Prostate gland (tissue), 2 donors: ENCODE measurements at regions not wholly inside any gene's neighbourhood (a gene's known extent, or its start where the extent isn't known, plus 50 kb on each side); places are given as distances from the start of the nearest gene placed in this dataset.

ENCODE experiments used
- DNase-seq: peaks from one replicate; pipeline ENCODE4 v3.0.0-alpha.2; 2019; ENCODE audit warnings: low spot score
- H3K27ac ChIP-seq, 2 donors: fragments of 200-600 bp; sonication (generic); 2 replicates each; pipeline ENCODE4 v1.5.1; 2017 to 2019
- H3K27me3 ChIP-seq: fragments of 200-600 bp; sonication (generic); replicated peaks from 2 replicates; pipeline ENCODE4 v1.5.1; 2019; ENCODE audit not compliant: insufficient read depth
- H3K36me3 ChIP-seq, 2 donors: fragments of 200-600 bp; sonication (generic); 1 replicate in 1 of 2; 2 replicates in 1 of 2; pipeline versions ENCODE4 v1.5.1 to v1.8.1; 2017 to 2019
- H3K4me1 ChIP-seq: fragments of 200-600 bp; sonication (generic); replicated peaks from 2 replicates; pipeline ENCODE4 v1.5.1; 2019
- H3K4me3 ChIP-seq, 2 donors: fragments of 200-600 bp; sonication (generic); 2 replicates each; pipeline ENCODE4 v1.5.1; 2017 to 2019
- H3K9me3 ChIP-seq: fragments of 200-600 bp; sonication (generic); 2 replicates; pipeline ENCODE4 v1.5.1; 2017
- CTCF ChIP-seq, 4 experiments: fragments of 200-600 bp in 2 of 4; fragments of 450-650 bp in 2 of 4; sonication (generic) in 2 of 4; IDR thresholded peaks; 1 replicate in 3 of 4; 2 replicates in 1 of 4; pipeline ENCODE4 v1.5.1; 2016 to 2019; ENCODE audit warnings: antibody characterized with exemption in 4 of 4, mild to moderate bottlenecking in 2 of 4, moderate library complexity in 2 of 4
- POLR2A ChIP-seq: fragments of 450-650 bp; IDR thresholded peaks from one replicate; pipeline ENCODE4 v1.6.1; 2016; ENCODE audit warnings: antibody characterized with exemption, mild to moderate bottlenecking
- POLR2AphosphoS5 ChIP-seq: sonication (generic); formaldehyde crosslinking; IDR thresholded peaks from one replicate; pipeline ENCODE4 v1.6.1; 2017; ENCODE audit warnings: antibody characterized with exemption
- WGBS: methylation state at CpG from one replicate; pipeline ENCODE4 v1.1.5; 2018; 5-methylcytosine and 5-hydroxymethylcytosine counted together
- intact Hi-C: fragments of 100-400 bp; cut with DNase I; formaldehyde crosslinking; loops from one replicate; pipeline ENCODE4 v1.14.2; 2022

DNA sequence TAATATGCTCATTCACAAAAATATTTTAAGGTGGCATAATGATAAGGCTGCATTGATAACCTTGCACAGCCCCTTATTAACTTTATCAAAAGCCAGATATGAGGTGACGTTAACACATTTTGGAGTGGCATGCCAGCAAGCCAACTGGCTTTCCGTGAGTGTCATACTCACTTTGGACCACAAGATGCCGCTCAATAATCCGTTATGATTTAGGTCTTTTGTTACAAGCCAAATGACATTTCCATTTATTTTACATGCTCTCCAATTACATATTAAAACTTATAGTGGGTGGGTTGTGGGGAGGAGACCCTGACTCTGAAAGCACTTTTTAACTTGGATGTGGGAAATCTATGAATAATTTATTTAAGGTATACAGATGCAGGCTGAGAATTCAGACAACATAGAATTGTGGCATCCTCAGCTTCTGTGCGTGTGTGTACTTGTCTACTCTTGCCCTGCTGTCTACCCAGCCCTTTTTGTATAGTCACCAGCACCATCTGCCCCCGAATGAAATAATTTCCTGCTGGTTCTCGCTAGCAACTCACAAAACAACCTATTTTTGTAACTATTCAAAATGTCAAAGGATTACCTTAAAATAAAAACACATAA, 305.1 kb downstream of the PSAT1 start:
- no peaks in the 10 kb centered on the region for H3K36me3 ChIP-seq
- no peak overlapping the region for H3K4me3 ChIP-seq
- H3K4me1 ChIP-seq = no peaks in the 10 kb centered on the region
- TF ChIP-seq POLR2A (no peak), CTCF (IDR thresholded peaks at IDR 0.05) (peak in 3 of 4 experiments; percentile 43 to 60 (median 59)), POLR2AphosphoS5 (no peak)
- H3K27me3 ChIP-seq = no peaks in the 10 kb centered on the region
- DNase-seq = no peak
- H3K9me3 ChIP-seq = no peaks in the 10 kb centered on the region
- 16% methylated on average over 7 of the region's 7 CpGs for WGBS
- no peak overlapping the region for H3K27ac ChIP-seq
- intact Hi-C loops = loop anchor here (10.0 kb wide), 1 partner anchor 157 kb away; no protein-coding TSS in a partner anchor

GRCh38 chr9:78605041-78606000, 308.4 kb downstream of the PSAT1 start:
- WGBS = 37% methylated on average over 16 of the region's 16 CpGs
- Histone ChIP-seq H3K4me1 (no peaks in the 10 kb centered on the region), H3K4me3 (no peak overlapping the region), H3K27ac (no peak overlapping the region), H3K9me3 (no peaks in the 10 kb centered on the region), H3K36me3 (no peaks in the 10 kb centered on the region), H3K27me3 (no peaks in the 10 kb centered on the region)
- DNase-seq = no peak
- no peak for TF ChIP-seq POLR2AphosphoS5
- TF ChIP-seq POLR2A = no peak
- TF ChIP-seq CTCF (IDR thresholded peaks at IDR 0.05) = no peak
- intact Hi-C loops = loop anchor here (10.0 kb wide), 1 partner anchor 161 kb away; no protein-coding TSS in a partner anchor

DNA sequence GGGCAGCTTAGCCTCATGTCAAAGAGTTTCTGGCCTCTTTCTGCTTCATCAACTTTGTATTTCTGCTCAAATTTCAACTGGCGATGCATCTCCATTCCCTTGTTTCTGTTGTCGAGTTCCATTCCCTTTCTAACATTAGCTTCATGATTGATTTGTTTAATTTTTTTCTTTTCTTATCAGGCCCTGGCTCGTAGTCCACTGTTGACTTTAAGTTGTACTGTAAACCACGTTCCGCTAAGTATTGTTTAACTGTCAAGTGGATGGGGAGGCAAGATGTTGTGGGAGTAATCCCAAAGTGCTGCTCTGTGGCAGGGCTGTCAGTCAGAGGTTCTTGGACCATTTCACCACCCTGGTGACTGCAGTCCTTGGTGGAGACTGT, 309.1 kb downstream of the PSAT1 start:
- 18% methylated on average over 5 of the region's 5 CpGs for WGBS
- DNase-seq = no peak
- H3K4me3 ChIP-seq = no peak overlapping the region
- H3K27me3 ChIP-seq = no peaks in the 10 kb centered on the region
- TF ChIP-seq CTCF (IDR thresholded peaks at IDR 0.05) = no peak
- no peak for TF ChIP-seq POLR2AphosphoS5
- no peak for TF ChIP-seq POLR2A
- no peak overlapping the region for H3K27ac ChIP-seq
- no peaks in the 10 kb centered on the region for H3K36me3 ChIP-seq
- intact Hi-C loops = loop anchor here (10.0 kb wide), 1 partner anchor 161 kb away; no protein-coding TSS in a partner anchor
- H3K9me3 ChIP-seq = no peaks in the 10 kb centered on the region
- no peaks in the 10 kb centered on the region for H3K4me1 ChIP-seq

GRCh38 chr9:78607853-78608252, 310.9 kb downstream of the PSAT1 start:
- intact Hi-C loops = loop anchor here (10.0 kb wide), 1 partner anchor 163 kb away; no protein-coding TSS in a partner anchor
- Histone ChIP-seq H3K4me1 (no peaks in the 10 kb centered on the region), H3K36me3 (no peaks in the 10 kb centered on the region), H3K9me3 (no peaks in the 10 kb centered on the region), H3K27ac (no peak overlapping the region), H3K27me3 (no peaks in the 10 kb centered on the region), H3K4me3 (no peak overlapping the region)
- 95% methylated on average over 5 of the region's 5 CpGs for WGBS
- DNase-seq = no peak
- TF ChIP-seq POLR2AphosphoS5 = no peak

- intact Hi-C loops = loop anchor here (10.0 kb wide), 1 partner anchor 165 kb away; no protein-coding TSS in a partner anchor
- TF ChIP-seq CTCF (IDR thresholded peaks at IDR 0.05) (no peak), POLR2AphosphoS5 (no peak), POLR2A (no peak)
- Histone ChIP-seq H3K36me3 (no peaks in the 10 kb centered on the region), H3K9me3 (no peaks in the 10 kb centered on the region), H3K4me3 (no peak overlapping the region), H3K27me3 (no peaks in the 10 kb centered on the region), H3K27ac (no peak overlapping the region), H3K4me1 (no peaks in the 10 kb centered on the region)
- 82% methylated on average over 8 of the region's 8 CpGs for WGBS
- DNase-seq = no peak
Observed at GRCh38 chr9:78609450-78609849, 312.5 kb downstream of the PSAT1 start.
